A673 (cell line): ENCODE measurements at regions not wholly inside any gene's neighbourhood (a gene's known extent, or its start where the extent isn't known, plus 50 kb on each side); places are given as distances from the start of the nearest gene placed in this dataset.

Source experiments
- BruUV-seq: library from RNA; stranded (reverse); fragments of 400-500 nt; replicated peaks from 2 replicates; lab custom pipeline; 2021; lab: Mats Ljungman, UMichigan
- CTCF ChIA-PET: fragments of 300-600 bp; sonication (Branson Sonifier 250); formaldehyde crosslinking; loops from one replicate; lab custom pipeline; 2022; ENCODE audit warnings: antibody characterized with exemption; lab: Charles Lee
- POLR2A ChIA-PET: fragments of 300-600 bp; sonication (Branson Sonifier 250); formaldehyde crosslinking; loops from one replicate; lab custom pipeline; 2022; ENCODE audit warnings: antibody characterized with exemption; ENCODE audit not compliant: low non-redundant PET; lab: Charles Lee
- DNase-seq: peaks from one replicate; pipeline ENCODE4 v3.0.0-alpha.2; 2015; ENCODE audit warnings: low spot score
- H3K27ac ChIP-seq: fragments of 200-600 bp; sonication (generic); 2 replicates; pipeline ENCODE4 v1.5.1; 2016; ENCODE audit warnings: mixed run types, low read depth, mild to moderate bottlenecking, mixed read lengths, antibody characterized with exemption, low read length; ENCODE audit not compliant: poor library complexity, severe bottlenecking
- H3K27me3 ChIP-seq: fragments of 200-600 bp; sonication (generic); replicated peaks from 2 replicates; pipeline ENCODE4 v1.6.1; 2017; ENCODE audit warnings: mixed run types, low read depth, mild to moderate bottlenecking, mixed read lengths, antibody characterized with exemption, low read length; ENCODE audit not compliant: insufficient read depth, poor library complexity
- H3K36me3 ChIP-seq: fragments of 200-600 bp; sonication (generic); 2 replicates; pipeline ENCODE4 v1.6.1; 2016; ENCODE audit warnings: mixed run types, mild to moderate bottlenecking, mixed read lengths, antibody characterized with exemption, low read length; ENCODE audit not compliant: insufficient read depth, poor library complexity, severe bottlenecking
- H3K4me1 ChIP-seq: fragments of 200-600 bp; sonication (generic); 2 replicates; pipeline ENCODE4 v1.6.1; 2017; ENCODE audit warnings: mixed run types, mild to moderate bottlenecking, mixed read lengths, antibody characterized with exemption, low read length; ENCODE audit not compliant: insufficient read depth, poor library complexity, severe bottlenecking
- H3K4me3 ChIP-seq: fragments of 200-600 bp; sonication (generic); 2 replicates; pipeline ENCODE4 v1.5.1; 2016; ENCODE audit warnings: low read depth, mixed run types, mild to moderate bottlenecking, mixed read lengths, low read length; ENCODE audit not compliant: poor library complexity, severe bottlenecking
- H3K9me3 ChIP-seq: fragments of 200-600 bp; sonication (generic); 2 replicates; pipeline ENCODE4 v1.6.1; 2016; ENCODE audit warnings: mixed run types, low read depth, mild to moderate bottlenecking, mixed read lengths, antibody characterized with exemption, low read length; ENCODE audit not compliant: poor library complexity, severe bottlenecking
- EZH2 ChIP-seq: fragments of 200-600 bp; sonication (generic); IDR thresholded peaks from 2 replicates; pipeline ENCODE4 v1.6.1; 2017; ENCODE audit warnings: borderline replicate concordance, low read depth, mild to moderate bottlenecking, mixed read lengths, antibody characterized with exemption, low read length; ENCODE audit not compliant: poor library complexity, severe bottlenecking
- intact Hi-C: fragments of 100-400 bp; cut with micrococcal nuclease; formaldehyde crosslinking; loops from one replicate; pipeline ENCODE4 v1.10.0; 2022; ENCODE audit not compliant: unreplicated experiment
- TF ChIP-seq, protein P1 (sequence below): fragments of 300-800, 200-600 bp; sonication (generic); conservative IDR thresholded peaks from 2 replicates; pipeline ENCODE4 v1.5.1; 2017; ENCODE audit warnings: low read depth, mild to moderate bottlenecking, antibody characterized with exemption, low read length, moderate library complexity, mixed read lengths

- no peak for DNase-seq
- BruUV-seq, result no TSS peak
- no peaks in the 10 kb centered on the region for H3K36me3 ChIP-seq
- CTCF ChIA-PET, result no interaction called here
- intact Hi-C loops, result no loop called here
- peak overlapping the region; percentile 53 for H3K4me3 ChIP-seq
- no peaks in the 10 kb centered on the region for H3K27me3 ChIP-seq
- no peak for TF ChIP-seq EZH2
- TF ChIP-seq, protein P1, sequence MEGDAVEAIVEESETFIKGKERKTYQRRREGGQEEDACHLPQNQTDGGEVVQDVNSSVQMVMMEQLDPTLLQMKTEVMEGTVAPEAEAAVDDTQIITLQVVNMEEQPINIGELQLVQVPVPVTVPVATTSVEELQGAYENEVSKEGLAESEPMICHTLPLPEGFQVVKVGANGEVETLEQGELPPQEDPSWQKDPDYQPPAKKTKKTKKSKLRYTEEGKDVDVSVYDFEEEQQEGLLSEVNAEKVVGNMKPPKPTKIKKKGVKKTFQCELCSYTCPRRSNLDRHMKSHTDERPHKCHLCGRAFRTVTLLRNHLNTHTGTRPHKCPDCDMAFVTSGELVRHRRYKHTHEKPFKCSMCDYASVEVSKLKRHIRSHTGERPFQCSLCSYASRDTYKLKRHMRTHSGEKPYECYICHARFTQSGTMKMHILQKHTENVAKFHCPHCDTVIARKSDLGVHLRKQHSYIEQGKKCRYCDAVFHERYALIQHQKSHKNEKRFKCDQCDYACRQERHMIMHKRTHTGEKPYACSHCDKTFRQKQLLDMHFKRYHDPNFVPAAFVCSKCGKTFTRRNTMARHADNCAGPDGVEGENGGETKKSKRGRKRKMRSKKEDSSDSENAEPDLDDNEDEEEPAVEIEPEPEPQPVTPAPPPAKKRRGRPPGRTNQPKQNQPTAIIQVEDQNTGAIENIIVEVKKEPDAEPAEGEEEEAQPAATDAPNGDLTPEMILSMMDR, result 0 out of 2 replicates have a peak, but pooled peaks have one; percentile 2
- H3K27ac ChIP-seq, result no peak overlapping the region
- POLR2A ChIA-PET, result no interaction called here
- no peaks in the 10 kb centered on the region for H3K9me3 ChIP-seq
- H3K4me1 ChIP-seq, result no peaks in the 10 kb centered on the region
These were observed 89.2 kb upstream of the PRSS16 start for GRCh38 chr6:27158316-27158643.

DNA sequence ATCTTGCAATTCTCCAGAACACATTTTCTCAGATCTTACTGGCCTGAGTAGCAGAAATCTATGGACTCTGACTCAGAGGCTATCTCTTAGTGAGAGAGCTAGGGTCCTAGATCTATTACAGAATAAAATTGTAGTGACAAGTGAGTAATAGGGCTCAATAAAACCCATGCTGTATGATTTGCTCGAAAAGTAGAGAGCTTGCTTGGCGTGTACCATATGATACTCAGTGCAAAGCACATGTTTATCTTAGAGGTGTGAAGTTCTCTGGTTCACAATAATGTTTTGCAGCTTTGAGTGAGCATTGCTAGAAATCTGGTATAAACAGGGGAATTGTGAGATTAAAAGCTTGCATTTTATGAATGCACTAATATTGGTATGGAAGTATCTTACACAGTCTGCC is 87.8 kb upstream of the PRSS16 start:
- ChIA-PET CTCF (no interaction called here), POLR2A (no interaction called here)
- no peaks in the 10 kb centered on the region for H3K9me3 ChIP-seq
- H3K36me3 ChIP-seq, result no peaks in the 10 kb centered on the region
- H3K4me3 ChIP-seq, result no peak overlapping the region
- TF ChIP-seq, protein P1, result no peak
- no peak for TF ChIP-seq EZH2
- intact Hi-C loops, result no loop called here
- DNase-seq, result no peak
- H3K4me1 ChIP-seq, result no peaks in the 10 kb centered on the region
- no peaks in the 10 kb centered on the region for H3K27me3 ChIP-seq
- BruUV-seq, result no TSS peak
- no peak overlapping the region for H3K27ac ChIP-seq

- no peak for DNase-seq
- TF ChIP-seq EZH2, result no peak
- TF ChIP-seq, protein P1, result no peak
- H3K27ac ChIP-seq, result no peak overlapping the region
- BruUV-seq, result no TSS peak
- no peak overlapping the region for H3K4me3 ChIP-seq
- no peaks in the 10 kb centered on the region for H3K4me1 ChIP-seq
- no peaks in the 10 kb centered on the region for H3K9me3 ChIP-seq
- H3K36me3 ChIP-seq, result no peaks in the 10 kb centered on the region
- ChIA-PET CTCF (no interaction called here), POLR2A (no interaction called here)
- H3K27me3 ChIP-seq, result no peaks in the 10 kb centered on the region
- intact Hi-C loops, result no loop called here
These were observed 86.4 kb upstream of the PRSS16 start for GRCh38 chr6:27161115-27161514.

- ChIA-PET POLR2A (no interaction called here), CTCF (no interaction called here)
- H3K4me1 ChIP-seq, result no peaks in the 10 kb centered on the region
- BruUV-seq, result no TSS peak
- peak overlapping the region; percentile 20 for H3K4me3 ChIP-seq
- no peak overlapping the region for H3K27ac ChIP-seq
- no peak for DNase-seq
- H3K9me3 ChIP-seq, result no peaks in the 10 kb centered on the region
- H3K27me3 ChIP-seq, result no peaks in the 10 kb centered on the region
- intact Hi-C loops, result no loop called here
- TF ChIP-seq EZH2, result no peak
- TF ChIP-seq, protein P1, result no peak
- no peaks in the 10 kb centered on the region for H3K36me3 ChIP-seq
These were observed 85.9 kb upstream of the PRSS16 start for GRCh38 chr6:27161603-27161945.
